ENCODE measurements at regions not wholly inside any gene's neighbourhood (a gene's known extent, or its start where the extent isn't known, plus 50 kb on each side); places are given as distances from the start of the nearest gene placed in this dataset.

GRCh38 chrX:6599230-6599860, 64.4 kb upstream of the VCX3A start:
- Histone ChIP-seq H3K4me3 (ENCODE audit: low read depth, low read length) (no peak overlapping the region), H3K27ac (ENCODE audit: extremely low read depth, low read depth, low read length) (no peak overlapping the region), H3K36me3 (ENCODE audit: control insufficient read depth in 2 of 2, insufficient read depth in 1 of 2, low read length in 2 of 2) (no peaks in the 10 kb centered on the region), H3K9me3 (ENCODE audit: control insufficient read depth, insufficient read depth, low read depth, low read length) (no peaks in the 10 kb centered on the region), H3K4me1 (ENCODE audit: control insufficient read depth, insufficient read depth, low read length) (no peaks in the 10 kb centered on the region)
- TF ChIP-seq MEIS1 (CRISPR knock-in tag; IDR thresholded peaks at IDR 0.05; ENCODE audit: borderline replicate concordance) (no peak), ZNF341 (tag by site-specific recombination; IDR thresholded peaks at IDR 0.05; ENCODE audit: low read depth) (no peak), ZNF561 (tag by site-specific recombination; IDR thresholded peaks at IDR 0.05; ENCODE audit: borderline replicate concordance) (no peak), WT1 (tag by site-specific recombination; IDR thresholded peaks at IDR 0.05) (no peak), ZNF146 (tag by site-specific recombination; IDR thresholded peaks at IDR 0.05) (no peak), ZSCAN23 (tag by site-specific recombination; IDR thresholded peaks at IDR 0.05) (no peak), ZNF391 (tag by site-specific recombination; IDR thresholded peaks at IDR 0.05; ENCODE audit: borderline replicate concordance, low read depth) (no peak), ZNF549 (tag by site-specific recombination; IDR thresholded peaks at IDR 0.05) (no peak), ZNF658 (tag by site-specific recombination; IDR thresholded peaks at IDR 0.05) (no peak), GFI1B (tag by site-specific recombination; IDR thresholded peaks at IDR 0.05) (no peak), ZSCAN16 (tag by site-specific recombination; IDR thresholded peaks at IDR 0.05) (no peak), ZNF366 (tag by site-specific recombination; conservative IDR thresholded peaks at IDR 0.05) (no peak), YY1 (tag by site-specific recombination; IDR thresholded peaks at IDR 0.05) (no peak), ZNF501 (tag by site-specific recombination; IDR thresholded peaks at IDR 0.05) (no peak), ZNF837 (tag by site-specific recombination; IDR thresholded peaks at IDR 0.05) (no peak), ZNF664 (tag by site-specific recombination; IDR thresholded peaks at IDR 0.05) (no peak), ZNF211 (tag by site-specific recombination; IDR thresholded peaks at IDR 0.05; ENCODE audit: low read depth) (no peak), SCRT2 (tag by site-specific recombination; IDR thresholded peaks at IDR 0.05) (no peak), ZNF311 (tag by site-specific recombination; IDR thresholded peaks at IDR 0.05; ENCODE audit: borderline replicate concordance) (no peak)
- ChIA-PET POLR2A (no interaction called here), CTCF (no interaction called here)
